ENCODE measurements at regions not wholly inside any gene's neighbourhood (a gene's known extent, or its start where the extent isn't known, plus 50 kb on each side); places are given as distances from the start of the nearest gene placed in this dataset.

- TF ChIP-seq CTCF (conservative IDR thresholded peaks at IDR 0.05): no peak
- H3K27ac ChIP-seq: no peak overlapping the region
Observed at GRCh38 chr2:183866666-183867065, 731.7 kb upstream of the ZNF804A start.

- H3K27ac ChIP-seq: no peak overlapping the region
- TF ChIP-seq CTCF (conservative IDR thresholded peaks at IDR 0.05): no peak
Observed at GRCh38 chr2:183867206-183867605, 731.1 kb upstream of the ZNF804A start.

DNA sequence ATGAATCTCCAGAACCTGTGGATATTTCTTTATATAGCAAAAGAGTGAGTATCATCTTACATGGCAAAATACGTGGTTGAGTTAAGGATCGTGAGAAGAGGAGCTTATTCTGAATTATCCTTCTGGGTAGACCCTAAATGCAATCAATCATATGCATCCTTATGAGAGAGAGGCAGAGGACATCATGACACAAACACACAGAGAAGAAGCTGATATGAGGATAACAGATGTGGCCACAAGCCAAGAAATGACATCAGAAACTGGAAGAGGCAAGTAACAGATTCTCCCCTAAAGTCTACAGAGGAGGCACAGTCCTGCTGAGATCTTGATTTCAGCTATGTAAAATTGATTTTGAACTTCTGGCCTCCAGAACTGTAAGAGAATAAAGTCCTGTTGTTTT, 730.2 kb upstream of the ZNF804A start:
- 0 out of 2 replicates have a peak overlapping the region, but pooled peaks have one; percentile 7 for H3K27ac ChIP-seq

GRCh38 chr2:183868707-183869106, 729.6 kb upstream of the ZNF804A start:
- H3K27ac ChIP-seq: 0 out of 2 replicates have a peak overlapping the region, but pooled peaks have one; percentile 7
- TF ChIP-seq CTCF (conservative IDR thresholded peaks at IDR 0.05): no peak

More for the DNA sequence above, 730.2 kb upstream of the ZNF804A start:
- TF ChIP-seq CTCF (conservative IDR thresholded peaks at IDR 0.05): no peak

DNA sequence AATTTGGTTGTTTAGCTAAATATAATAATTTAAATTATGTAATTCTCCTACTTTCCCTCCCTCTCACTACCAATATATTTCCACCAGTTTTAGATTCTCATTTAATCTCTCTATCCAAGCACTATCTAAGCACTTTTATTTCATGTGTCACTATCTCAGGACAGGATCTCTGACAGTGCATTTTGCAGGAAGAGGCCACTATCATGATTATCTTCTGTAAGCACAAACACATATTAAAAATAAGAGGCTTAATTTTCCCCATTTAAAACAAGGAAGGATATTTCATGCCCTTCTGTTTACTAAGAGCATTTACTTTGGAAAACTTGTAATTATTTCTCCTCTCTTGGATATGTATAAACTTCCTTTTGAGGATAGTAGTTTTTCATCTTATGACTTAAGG, 726.2 kb upstream of the ZNF804A start:
- TF ChIP-seq CTCF (conservative IDR thresholded peaks at IDR 0.05): no peak
- no peak overlapping the region for H3K27ac ChIP-seq

GRCh38 chr2:183881978-183882377, 716.4 kb upstream of the ZNF804A start:
- no peak overlapping the region for H3K27ac ChIP-seq

GRCh38 chr2:183892315-183892941, 705.9 kb upstream of the ZNF804A start:
- no peak overlapping the region for H3K27ac ChIP-seq
- no peak for TF ChIP-seq CTCF (conservative IDR thresholded peaks at IDR 0.05)

More at GRCh38 chr2:183881978-183882377, 716.4 kb upstream of the ZNF804A start:
- TF ChIP-seq CTCF (conservative IDR thresholded peaks at IDR 0.05): no peak
